A549 (cell line): ENCODE measurements at regions not wholly inside any gene's neighbourhood (a gene's known extent, or its start where the extent isn't known, plus 50 kb on each side); places are given as distances from the start of the nearest gene placed in this dataset.
"Not testable (repeated sequence)": the region's sequence is repeated elsewhere in the genome, so short reads cannot be mapped to it uniquely, and the experiment has no call there.

Experiments used
- CTCF ChIP-seq: fragments of >200 bp; sonication (Bioruptor Twin); formaldehyde crosslinking; IDR thresholded peaks from 3 replicates; pipeline ENCODE4 v1.5.1; 2016
- EP300 ChIP-seq, 2 experiments: fragments of >200 bp; sonication (Bioruptor Twin); formaldehyde crosslinking; IDR thresholded peaks; 2 replicates in 1 of 2; 3 replicates in 1 of 2; pipeline ENCODE4 v1.6.1; 2016 to 2017

- not testable (repeated sequence) for TF ChIP-seq CTCF; EP300 (IDR thresholded peaks at IDR 0.05)
Measured at GRCh38 chr12:86970595-86970994, 714.4 kb upstream of the MGAT4C start.
